Stimulated activated naive CD8-positive, alpha-beta T cell treated with anti-CD3 and anti-CD28 coated beads, Interleukin-15, Interleukin-2, amounts not matched to agents 100 ng/mL and 50 ng/mL, for 24 hours (primary cell): ENCODE measurements at regions not wholly inside any gene's neighbourhood (a gene's known extent, or its start where the extent isn't known, plus 50 kb on each side); places are given as distances from the start of the nearest gene placed in this dataset.
"Not testable (repeated sequence)": the region's sequence is repeated elsewhere in the genome, so short reads cannot be mapped to it uniquely, and the experiment has no call there.

ENCODE experiments used
- H3K27ac Mint-ChIP-seq: one replicate; pipeline ENCODE4 v1.8.0; 2021; ENCODE audit warnings: mild to moderate bottlenecking, mixed read lengths
- H3K27me3 Mint-ChIP-seq: one replicate; pipeline ENCODE4 v1.8.0; 2021; ENCODE audit warnings: mixed read lengths
- H3K36me3 Mint-ChIP-seq: one replicate; pipeline ENCODE4 v1.8.0; 2021; ENCODE audit warnings: low read depth, mixed read lengths
- H3K4me1 Mint-ChIP-seq: one replicate; pipeline ENCODE4 v1.8.0; 2021; ENCODE audit warnings: low read depth, mixed read lengths
- H3K4me3 Mint-ChIP-seq: one replicate; pipeline ENCODE4 v1.8.0; 2021; ENCODE audit warnings: mild to moderate bottlenecking, mixed read lengths
- H3K9me3 Mint-ChIP-seq: one replicate; pipeline ENCODE4 v1.8.0; 2021; ENCODE audit warnings: mixed read lengths

- H3K27ac Mint-ChIP-seq = no peak overlapping the region
These were observed 1021.1 kb upstream of the ZEB2 start for GRCh38 chr2:145541028-145541427.

GRCh38 chr2:145538661-145539350 is 1018.9 kb upstream of the ZEB2 start:
- Mint-ChIP-seq H3K9me3 (no peaks in the 10 kb centered on the region), H3K27ac (no peak overlapping the region), H3K27me3 (no peaks in the 10 kb centered on the region), H3K36me3 (no peaks in the 10 kb centered on the region), H3K4me1 (no peaks in the 10 kb centered on the region), H3K4me3 (no peak overlapping the region)

More at GRCh38 chr2:145541028-145541427, 1021.1 kb upstream of the ZEB2 start:
- Mint-ChIP-seq H3K36me3 (no peaks in the 10 kb centered on the region), H3K4me1 (no peaks in the 10 kb centered on the region), H3K27me3 (peaks cover 3% of the 10 kb centered on the region), H3K4me3 (no peak overlapping the region), H3K9me3 (peaks cover 7% of the 10 kb centered on the region)

GRCh38 chr2:145530653-145531052 is 1010.7 kb upstream of the ZEB2 start:
- Mint-ChIP-seq H3K27ac (no peak overlapping the region), H3K4me3 (no peak overlapping the region), H3K9me3 (no peaks in the 10 kb centered on the region), H3K27me3 (no peaks in the 10 kb centered on the region), H3K36me3 (no peaks in the 10 kb centered on the region), H3K4me1 (no peaks in the 10 kb centered on the region)

- no peaks in the 10 kb centered on the region for H3K9me3 Mint-ChIP-seq
- H3K27me3 Mint-ChIP-seq = no peaks in the 10 kb centered on the region
- no peak overlapping the region for H3K4me3 Mint-ChIP-seq
- H3K27ac Mint-ChIP-seq = no peak overlapping the region
- H3K4me1 Mint-ChIP-seq = no peaks in the 10 kb centered on the region
- no peaks in the 10 kb centered on the region for H3K36me3 Mint-ChIP-seq
These were observed 1004.9 kb upstream of the ZEB2 start for GRCh38 chr2:145524836-145525235.

- no peak overlapping the region for H3K27ac Mint-ChIP-seq
- no peak overlapping the region for H3K4me3 Mint-ChIP-seq
- H3K36me3 Mint-ChIP-seq = no peaks in the 10 kb centered on the region
- H3K9me3 Mint-ChIP-seq = no peaks in the 10 kb centered on the region
- no peaks in the 10 kb centered on the region for H3K27me3 Mint-ChIP-seq
- H3K4me1 Mint-ChIP-seq = no peaks in the 10 kb centered on the region
These were observed 1004.4 kb upstream of the ZEB2 start for GRCh38 chr2:145524303-145524702.

- H3K9me3 Mint-ChIP-seq, H3K4me1 Mint-ChIP-seq, H3K27ac Mint-ChIP-seq, H3K27me3 Mint-ChIP-seq, H3K36me3 Mint-ChIP-seq, H3K4me3 Mint-ChIP-seq: not testable (repeated sequence)
These were observed 999.3 kb upstream of the ZEB2 start for GRCh38 chr2:145519254-145519653.

GRCh38 chr2:145511946-145512345 is 992.0 kb upstream of the ZEB2 start:
- no peak overlapping the region for H3K27ac Mint-ChIP-seq
- no peaks in the 10 kb centered on the region for H3K4me1 Mint-ChIP-seq
- H3K9me3 Mint-ChIP-seq = no peaks in the 10 kb centered on the region
- H3K4me3 Mint-ChIP-seq = no peak overlapping the region
- no peaks in the 10 kb centered on the region for H3K36me3 Mint-ChIP-seq
- H3K27me3 Mint-ChIP-seq = no peaks in the 10 kb centered on the region

- Mint-ChIP-seq H3K4me3 (no peak overlapping the region), H3K27ac (no peak overlapping the region), H3K4me1 (no peaks in the 10 kb centered on the region), H3K27me3 (no peaks in the 10 kb centered on the region), H3K36me3 (no peaks in the 10 kb centered on the region), H3K9me3 (no peaks in the 10 kb centered on the region)
These were observed 983.6 kb upstream of the ZEB2 start for GRCh38 chr2:145503511-145503910.

- H3K9me3 Mint-ChIP-seq = no peaks in the 10 kb centered on the region
- H3K4me3 Mint-ChIP-seq = no peak overlapping the region
- H3K36me3 Mint-ChIP-seq = no peaks in the 10 kb centered on the region
- H3K4me1 Mint-ChIP-seq = no peaks in the 10 kb centered on the region
- no peak overlapping the region for H3K27ac Mint-ChIP-seq
- H3K27me3 Mint-ChIP-seq = no peaks in the 10 kb centered on the region
These were observed 982.0 kb upstream of the ZEB2 start for GRCh38 chr2:145501920-145502319.

- Mint-ChIP-seq H3K27me3 (no peaks in the 10 kb centered on the region), H3K36me3 (no peaks in the 10 kb centered on the region), H3K4me1 (no peaks in the 10 kb centered on the region), H3K27ac (no peak overlapping the region), H3K9me3 (no peaks in the 10 kb centered on the region), H3K4me3 (no peak overlapping the region)
These were observed 975.7 kb upstream of the ZEB2 start for GRCh38 chr2:145495590-145495989.

- H3K36me3 Mint-ChIP-seq = no peaks in the 10 kb centered on the region
- no peaks in the 10 kb centered on the region for H3K9me3 Mint-ChIP-seq
- H3K27ac Mint-ChIP-seq = no peak overlapping the region
- no peaks in the 10 kb centered on the region for H3K27me3 Mint-ChIP-seq
- no peaks in the 10 kb centered on the region for H3K4me1 Mint-ChIP-seq
- no peak overlapping the region for H3K4me3 Mint-ChIP-seq
These were observed 974.5 kb upstream of the ZEB2 start for GRCh38 chr2:145494441-145494840.

- H3K4me3 Mint-ChIP-seq = no peak overlapping the region
- no peaks in the 10 kb centered on the region for H3K4me1 Mint-ChIP-seq
These were observed 968.7 kb upstream of the ZEB2 start for GRCh38 chr2:145488571-145488970.

GRCh38 chr2:145484448-145485097 is 964.7 kb upstream of the ZEB2 start:
- Mint-ChIP-seq H3K9me3 (peaks cover 3% of the 10 kb centered on the region), H3K27me3 (no peaks in the 10 kb centered on the region), H3K27ac (no peak overlapping the region), H3K36me3 (no peaks in the 10 kb centered on the region), H3K4me3 (no peak overlapping the region), H3K4me1 (no peaks in the 10 kb centered on the region)

More at GRCh38 chr2:145488571-145488970, 968.7 kb upstream of the ZEB2 start:
- Mint-ChIP-seq H3K27me3 (no peaks in the 10 kb centered on the region), H3K36me3 (no peaks in the 10 kb centered on the region), H3K9me3 (no peaks in the 10 kb centered on the region), H3K27ac (no peak overlapping the region)

- Mint-ChIP-seq H3K36me3 (no peaks in the 10 kb centered on the region), H3K9me3 (peaks cover 3% of the 10 kb centered on the region), H3K27ac (no peak overlapping the region), H3K27me3 (no peaks in the 10 kb centered on the region), H3K4me3 (no peak overlapping the region), H3K4me1 (no peaks in the 10 kb centered on the region)
These were observed 963.9 kb upstream of the ZEB2 start for GRCh38 chr2:145483854-145484253.

- no peak overlapping the region for H3K27ac Mint-ChIP-seq
- H3K4me3 Mint-ChIP-seq = no peak overlapping the region
These were observed 961.5 kb upstream of the ZEB2 start for GRCh38 chr2:145481334-145481922.

More at GRCh38 chr2:145481334-145481922, 961.5 kb upstream of the ZEB2 start:
- Mint-ChIP-seq H3K36me3 (no peaks in the 10 kb centered on the region), H3K27me3 (no peaks in the 10 kb centered on the region), H3K4me1 (no peaks in the 10 kb centered on the region), H3K9me3 (peaks cover 3% of the 10 kb centered on the region)
